HG03575 (cell line): ENCODE measurements at regions not wholly inside any gene's neighbourhood (a gene's known extent, or its start where the extent isn't known, plus 50 kb on each side); places are given as distances from the start of the nearest gene placed in this dataset.

Source experiments
- ATAC-seq: cut with Tn5 transposase; IDR thresholded peaks from one replicate; pipeline ENCODE4 v1.9.1; 2021; ENCODE audit not compliant: unreplicated experiment, insufficient number of reproducible peaks, low FRiP score; ENCODE audit errors: extremely low read depth

GRCh38 chr14:73800970-73801515 is 50.6 kb upstream of the PTGR2 start:
- no peak for ATAC-seq

GRCh38 chr14:73797543-73798265 is 53.9 kb upstream of the PTGR2 start:
- no peak for ATAC-seq

GRCh38 chr14:73796893-73797542 is 54.6 kb upstream of the PTGR2 start:
- ATAC-seq = no peak

- no peak for ATAC-seq
These were observed 55.2 kb upstream of the PTGR2 start for GRCh38 chr14:73796415-73796814.

- no peak for ATAC-seq
These were observed 55.7 kb upstream of the PTGR2 start for GRCh38 chr14:73795974-73796373.

- ATAC-seq = no peak
These were observed 56.2 kb upstream of the PTGR2 start for GRCh38 chr14:73795466-73795865.

GRCh38 chr14:73794146-73794545 is 57.5 kb upstream of the PTGR2 start:
- ATAC-seq = no peak

- no peak for ATAC-seq
These were observed 59.1 kb upstream of the PTGR2 start for GRCh38 chr14:73792481-73792880.

- ATAC-seq = no peak
These were observed 61.5 kb upstream of the PTGR2 start for GRCh38 chr14:73789989-73790581.

GRCh38 chr14:73788701-73789551 is 62.7 kb upstream of the PTGR2 start:
- ATAC-seq = no peak

GRCh38 chr14:73788317-73788598 is 63.4 kb upstream of the PTGR2 start:
- no peak for ATAC-seq

- ATAC-seq = no peak
These were observed 63.9 kb upstream of the PTGR2 start for GRCh38 chr14:73787486-73788316.

GRCh38 chr14:73786636-73787485 is 64.8 kb upstream of the PTGR2 start:
- no peak for ATAC-seq

GRCh38 chr14:73785834-73786635 is 65.6 kb upstream of the PTGR2 start:
- ATAC-seq = no peak

GRCh38 chr14:73785336-73785833 is 66.2 kb upstream of the PTGR2 start:
- ATAC-seq = no peak

GRCh38 chr14:73784988-73785313 is 66.7 kb upstream of the PTGR2 start:
- ATAC-seq = no peak
